ENCODE measurements at regions not wholly inside any gene's neighbourhood (a gene's known extent, or its start where the extent isn't known, plus 50 kb on each side); places are given as distances from the start of the nearest gene placed in this dataset.

DNA sequence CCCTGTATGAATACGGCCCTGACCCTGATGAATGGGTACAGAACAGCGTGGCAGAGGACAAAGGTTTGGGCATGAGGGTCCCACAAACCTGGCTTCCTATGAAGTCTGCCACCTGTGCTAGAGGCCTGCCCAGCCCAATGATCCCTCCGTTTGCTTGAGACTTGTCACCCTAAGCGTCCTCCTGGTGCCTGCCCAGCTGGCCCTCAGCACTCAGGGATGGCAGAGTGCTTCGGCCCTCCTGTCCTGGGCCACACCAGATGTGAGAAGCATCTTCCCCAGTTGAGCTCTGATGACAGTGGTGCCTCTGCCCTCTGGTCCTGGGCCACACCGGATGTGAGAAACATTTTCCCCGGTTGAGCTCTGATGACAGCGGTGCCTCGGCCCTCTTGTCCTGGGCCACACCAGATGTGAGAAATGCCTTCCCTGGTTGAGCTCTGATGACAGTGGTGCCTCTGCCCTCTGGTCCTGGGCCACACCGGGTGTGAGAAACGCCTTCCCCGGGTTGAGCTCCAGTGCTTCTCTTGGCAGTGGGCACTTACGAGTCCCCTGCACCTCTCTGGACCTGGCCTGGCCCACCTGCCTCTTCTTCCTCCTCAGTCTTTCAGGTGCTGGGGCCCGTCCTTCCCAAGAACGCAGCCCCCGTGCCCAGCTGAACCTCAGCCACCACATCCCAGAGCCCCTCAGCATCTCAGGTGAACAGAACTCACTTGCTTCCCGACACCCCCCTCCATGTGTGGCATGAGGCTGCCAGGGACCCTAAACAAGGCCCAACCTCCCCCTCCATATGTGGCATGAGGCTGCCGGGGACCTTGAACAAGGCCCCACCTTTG lies 253.1 kb upstream of the IRX1 start:
- no peaks in the 10 kb centered on the region for H3K9me3 ChIP-seq (ENCODE audit: control insufficient read depth in 2 of 3, insufficient read depth in 1 of 3, low read length in 3 of 3)

GRCh38 chr5:3341446-3342240 lies 254.0 kb upstream of the IRX1 start:
- no peak overlapping the region for H3K9ac ChIP-seq (ENCODE audit: low read length in 3 of 3)
- no peaks in the 10 kb centered on the region for H3K9me3 ChIP-seq (ENCODE audit: control insufficient read depth in 2 of 3, insufficient read depth in 1 of 3, low read length in 3 of 3)
- H3K27me3 ChIP-seq (ENCODE audit: control insufficient read depth, insufficient read depth, low read length) = no peaks in the 10 kb centered on the region
- H3K4me3 ChIP-seq (ENCODE audit: low read length in 3 of 3) = no peak overlapping the region
- intact Hi-C loops (cut with DNase I) = no loop called here
- FAIRE-seq (no peak), DNase-seq (no peak)
- TF ChIP-seq, protein P1, sequence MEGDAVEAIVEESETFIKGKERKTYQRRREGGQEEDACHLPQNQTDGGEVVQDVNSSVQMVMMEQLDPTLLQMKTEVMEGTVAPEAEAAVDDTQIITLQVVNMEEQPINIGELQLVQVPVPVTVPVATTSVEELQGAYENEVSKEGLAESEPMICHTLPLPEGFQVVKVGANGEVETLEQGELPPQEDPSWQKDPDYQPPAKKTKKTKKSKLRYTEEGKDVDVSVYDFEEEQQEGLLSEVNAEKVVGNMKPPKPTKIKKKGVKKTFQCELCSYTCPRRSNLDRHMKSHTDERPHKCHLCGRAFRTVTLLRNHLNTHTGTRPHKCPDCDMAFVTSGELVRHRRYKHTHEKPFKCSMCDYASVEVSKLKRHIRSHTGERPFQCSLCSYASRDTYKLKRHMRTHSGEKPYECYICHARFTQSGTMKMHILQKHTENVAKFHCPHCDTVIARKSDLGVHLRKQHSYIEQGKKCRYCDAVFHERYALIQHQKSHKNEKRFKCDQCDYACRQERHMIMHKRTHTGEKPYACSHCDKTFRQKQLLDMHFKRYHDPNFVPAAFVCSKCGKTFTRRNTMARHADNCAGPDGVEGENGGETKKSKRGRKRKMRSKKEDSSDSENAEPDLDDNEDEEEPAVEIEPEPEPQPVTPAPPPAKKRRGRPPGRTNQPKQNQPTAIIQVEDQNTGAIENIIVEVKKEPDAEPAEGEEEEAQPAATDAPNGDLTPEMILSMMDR (IDR thresholded peaks at IDR 0.05; ENCODE audit: borderline replicate concordance, extremely low read depth, insufficient read depth) = no peak
- no peaks in the 10 kb centered on the region for H3K4me1 ChIP-seq (ENCODE audit: control insufficient read depth in 2 of 3, insufficient read depth in 2 of 3, low read depth in 1 of 3, low read length in 3 of 3)
- no peaks in the 10 kb centered on the region for H3K36me3 ChIP-seq (ENCODE audit: control insufficient read depth in 2 of 3, insufficient read depth in 3 of 3, low read length in 3 of 3)
- no peak overlapping the region for H3K27ac ChIP-seq (ENCODE audit: low read depth in 2 of 2, low read length in 2 of 2)

More for the DNA sequence above, 253.1 kb upstream of the IRX1 start:
- FAIRE-seq = no peak
- H3K9ac ChIP-seq (ENCODE audit: low read length in 3 of 3) = no peak overlapping the region
- DNase-seq = no peak
- H3K4me1 ChIP-seq (ENCODE audit: control insufficient read depth in 2 of 3, insufficient read depth in 2 of 3, low read depth in 1 of 3, low read length in 3 of 3) = no peaks in the 10 kb centered on the region
- H3K27me3 ChIP-seq (ENCODE audit: control insufficient read depth, insufficient read depth, low read length) = no peaks in the 10 kb centered on the region
- intact Hi-C loops (cut with DNase I) = no loop called here
- TF ChIP-seq, protein P1 (IDR thresholded peaks at IDR 0.05; ENCODE audit: borderline replicate concordance, extremely low read depth, insufficient read depth) = no peak
- no peak overlapping the region for H3K4me3 ChIP-seq (ENCODE audit: low read length in 3 of 3)
- H3K36me3 ChIP-seq (ENCODE audit: control insufficient read depth in 2 of 3, insufficient read depth in 3 of 3, low read length in 3 of 3) = no peaks in the 10 kb centered on the region
- H3K27ac ChIP-seq (ENCODE audit: low read depth in 2 of 2, low read length in 2 of 2) = no peak overlapping the region

GRCh38 chr5:3340471-3340870 lies 255.2 kb upstream of the IRX1 start:
- H3K4me1 ChIP-seq (ENCODE audit: control insufficient read depth in 2 of 3, insufficient read depth in 2 of 3, low read depth in 1 of 3, low read length in 3 of 3) = no peaks in the 10 kb centered on the region
- DNase-seq (no peak), FAIRE-seq (no peak)
- no peak overlapping the region for H3K9ac ChIP-seq (ENCODE audit: low read length in 3 of 3)
- no peak overlapping the region for H3K4me3 ChIP-seq (ENCODE audit: low read length in 3 of 3)
- no peaks in the 10 kb centered on the region for H3K9me3 ChIP-seq (ENCODE audit: control insufficient read depth in 2 of 3, insufficient read depth in 1 of 3, low read length in 3 of 3)
- no peaks in the 10 kb centered on the region for H3K27me3 ChIP-seq (ENCODE audit: control insufficient read depth, insufficient read depth, low read length)
- no peak overlapping the region for H3K27ac ChIP-seq (ENCODE audit: low read depth in 2 of 2, low read length in 2 of 2)
- intact Hi-C loops (cut with DNase I) = no loop called here
- no peaks in the 10 kb centered on the region for H3K36me3 ChIP-seq (ENCODE audit: control insufficient read depth in 2 of 3, insufficient read depth in 3 of 3, low read length in 3 of 3)
- TF ChIP-seq, protein P1 (IDR thresholded peaks at IDR 0.05; ENCODE audit: borderline replicate concordance, extremely low read depth, insufficient read depth) = no peak
